ENCODE measurements at regions not wholly inside any gene's neighbourhood (a gene's known extent, or its start where the extent isn't known, plus 50 kb on each side); places are given as distances from the start of the nearest gene placed in this dataset.

DNA sequence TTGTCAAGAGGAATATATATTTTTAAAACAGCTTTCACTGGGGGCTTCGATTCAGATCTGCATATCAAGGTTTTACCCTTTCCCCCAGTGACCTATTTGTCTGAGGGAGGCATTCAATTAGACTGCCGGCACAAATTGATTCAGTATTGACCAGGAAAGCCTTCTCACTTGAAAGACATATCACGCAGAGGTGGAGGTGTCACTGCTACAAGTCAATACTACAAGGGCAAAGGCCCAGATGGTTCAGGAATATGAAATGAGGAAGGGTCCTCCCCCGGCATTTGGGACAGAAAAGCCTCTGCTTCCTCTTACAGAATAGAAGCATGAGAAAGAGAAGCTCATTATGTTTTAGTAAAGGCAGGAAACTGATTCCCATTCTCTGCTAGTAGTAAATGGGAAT lies 383.6 kb downstream of the HNRNPD start:
- no peak overlapping the region for H2BK15ac ChIP-seq (ENCODE audit: low read depth, poor library complexity, severe bottlenecking)
- H3K27ac ChIP-seq (ENCODE audit: low read length, poor library complexity, severe bottlenecking): no peak overlapping the region
- H3K23ac ChIP-seq (ENCODE audit: low read length in 2 of 2): no peak overlapping the region
- no peaks in the 10 kb centered on the region for H3K9me3 ChIP-seq (ENCODE audit: control insufficient read depth, low read length)
- no peak overlapping the region for H3K14ac ChIP-seq (ENCODE audit: low read length in 2 of 2)
- no peak overlapping the region for H3K4me3 ChIP-seq (ENCODE audit: insufficient read depth in 1 of 2, low read depth in 1 of 2, low read length in 2 of 2)
- H3K4me1 ChIP-seq (ENCODE audit: control insufficient read depth, insufficient read depth, low read depth, low read length): no peaks in the 10 kb centered on the region
- no peak overlapping the region for H3K4ac ChIP-seq (ENCODE audit: low read depth in 1 of 2, low read length in 2 of 2)
- no peak overlapping the region for H3K9ac ChIP-seq (ENCODE audit: low read length)
- H3K27me3 ChIP-seq (ENCODE audit: control insufficient read depth in 1 of 2, insufficient read depth in 1 of 2, low read length in 2 of 2): no peaks in the 10 kb centered on the region
- no peak for DNase-seq
- no peak overlapping the region for H2BK5ac ChIP-seq (ENCODE audit: low read depth, low read length, poor library complexity, severe bottlenecking)
- H4K91ac ChIP-seq (ENCODE audit: low read length): no peak overlapping the region
- H3K18ac ChIP-seq (ENCODE audit: low read depth in 1 of 2, low read length in 2 of 2): no peak overlapping the region
- no peak overlapping the region for H2AK5ac ChIP-seq (ENCODE audit: low read length, severe bottlenecking)
- 61% methylated on average over 4 of the region's 4 CpGs for WGBS
- H3K36me3 ChIP-seq (ENCODE audit: control insufficient read depth in 1 of 2, insufficient read depth in 2 of 2, low read depth in 1 of 2, low read length in 2 of 2): no peaks in the 10 kb centered on the region
- H3K4me2 ChIP-seq (ENCODE audit: low read length, poor library complexity, severe bottlenecking): no peak overlapping the region
- no peak overlapping the region for H4K8ac ChIP-seq (ENCODE audit: low read length)
- H2BK12ac ChIP-seq (ENCODE audit: low read length in 2 of 2): no peak overlapping the region
- H3K79me1 ChIP-seq (replicated peaks; ENCODE audit: low read length, poor library complexity, severe bottlenecking): no peaks in the 10 kb centered on the region
- no peak overlapping the region for H2AFZ ChIP-seq (ENCODE audit: low read depth, low read length)
- no peak overlapping the region for H2BK120ac ChIP-seq (ENCODE audit: low read depth, low read length)

DNA sequence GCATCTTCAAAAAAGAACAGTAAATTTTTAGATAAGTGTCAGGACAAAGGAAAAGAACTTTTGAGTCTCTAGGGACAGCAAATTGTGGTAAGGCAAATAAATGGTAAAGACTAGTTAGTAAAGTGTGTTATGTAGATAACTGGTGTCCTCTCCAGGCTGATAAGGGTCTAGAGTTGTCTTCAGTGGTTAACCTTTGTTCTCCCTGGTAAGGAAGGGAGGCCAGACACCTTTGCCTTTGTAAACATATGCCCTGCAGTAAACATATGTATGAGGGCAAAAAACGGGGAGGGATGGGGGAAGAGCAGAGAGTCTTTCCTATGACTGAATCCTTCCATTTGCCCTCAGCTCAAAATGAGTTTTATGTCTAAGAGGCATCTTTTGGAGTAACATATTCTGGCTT lies 384.6 kb downstream of the HNRNPD start:
- Histone ChIP-seq H3K4me2 (ENCODE audit: low read length, poor library complexity, severe bottlenecking) (no peak overlapping the region), H3K9ac (ENCODE audit: low read length) (no peak overlapping the region), H3K9me3 (ENCODE audit: control insufficient read depth, low read length) (no peaks in the 10 kb centered on the region), H2BK120ac (ENCODE audit: low read depth, low read length) (no peak overlapping the region), H3K36me3 (ENCODE audit: control insufficient read depth in 1 of 2, insufficient read depth in 2 of 2, low read depth in 1 of 2, low read length in 2 of 2) (no peaks in the 10 kb centered on the region), H3K4me1 (ENCODE audit: control insufficient read depth, insufficient read depth, low read depth, low read length) (no peaks in the 10 kb centered on the region), H3K18ac (ENCODE audit: low read depth in 1 of 2, low read length in 2 of 2) (no peak overlapping the region), H2BK12ac (ENCODE audit: low read length in 2 of 2) (no peak overlapping the region), H3K4ac (ENCODE audit: low read depth in 1 of 2, low read length in 2 of 2) (no peak overlapping the region), H3K4me3 (ENCODE audit: insufficient read depth in 1 of 2, low read depth in 1 of 2, low read length in 2 of 2) (no peak overlapping the region), H3K23ac (ENCODE audit: low read length in 2 of 2) (no peak overlapping the region), H2BK5ac (ENCODE audit: low read depth, low read length, poor library complexity, severe bottlenecking) (no peak overlapping the region), H3K27me3 (ENCODE audit: control insufficient read depth in 1 of 2, insufficient read depth in 1 of 2, low read length in 2 of 2) (no peaks in the 10 kb centered on the region), H4K91ac (ENCODE audit: low read length) (no peak overlapping the region), H3K27ac (ENCODE audit: low read length, poor library complexity, severe bottlenecking) (no peak overlapping the region), H2BK15ac (ENCODE audit: low read depth, poor library complexity, severe bottlenecking) (no peak overlapping the region), H4K8ac (ENCODE audit: low read length) (no peak overlapping the region), H3K14ac (ENCODE audit: low read length in 2 of 2) (no peak overlapping the region), H3K79me1 (replicated peaks; ENCODE audit: low read length, poor library complexity, severe bottlenecking) (no peaks in the 10 kb centered on the region), H2AFZ (ENCODE audit: low read depth, low read length) (no peak overlapping the region), H2AK5ac (ENCODE audit: low read length, severe bottlenecking) (no peak overlapping the region)
- WGBS: no CpG with 5 or more reads among the region's 1 CpG
- no peak for DNase-seq

DNA sequence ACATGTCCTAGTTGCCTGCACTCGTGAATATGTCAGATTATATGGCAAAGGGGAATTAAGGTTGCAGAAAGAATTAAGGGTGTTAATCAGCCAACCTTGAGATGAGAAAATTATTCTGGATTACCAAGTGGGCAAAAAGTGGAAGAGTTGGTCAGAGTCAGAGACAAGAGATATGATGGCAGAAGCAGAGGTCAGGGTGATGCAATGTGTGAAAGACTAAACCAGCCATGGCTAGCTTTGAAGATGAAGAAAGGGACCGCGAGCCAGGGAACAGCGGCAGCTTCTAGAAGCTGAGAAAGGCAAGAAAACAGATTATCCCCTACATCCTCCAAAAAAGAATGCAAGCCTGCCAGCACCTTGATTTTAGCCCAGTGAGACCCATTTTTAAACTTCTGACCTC lies 385.6 kb downstream of the HNRNPD start:
- 91% methylated on average over 4 of the region's 4 CpGs for WGBS
- no peak overlapping the region for H3K27ac ChIP-seq (ENCODE audit: low read length, poor library complexity, severe bottlenecking)
- no peak overlapping the region for H3K18ac ChIP-seq (ENCODE audit: low read depth in 1 of 2, low read length in 2 of 2)
- no peak overlapping the region for H2AK5ac ChIP-seq (ENCODE audit: low read length, severe bottlenecking)
- no peak overlapping the region for H2BK120ac ChIP-seq (ENCODE audit: low read depth, low read length)
- no peak overlapping the region for H3K9ac ChIP-seq (ENCODE audit: low read length)
- no peak overlapping the region for H2BK12ac ChIP-seq (ENCODE audit: low read length in 2 of 2)
- H4K91ac ChIP-seq (ENCODE audit: low read length): no peak overlapping the region
- H2BK5ac ChIP-seq (ENCODE audit: low read depth, low read length, poor library complexity, severe bottlenecking): no peak overlapping the region
- no peak for DNase-seq
- no peak overlapping the region for H2BK15ac ChIP-seq (ENCODE audit: low read depth, poor library complexity, severe bottlenecking)
- H3K4me3 ChIP-seq (ENCODE audit: insufficient read depth in 1 of 2, low read depth in 1 of 2, low read length in 2 of 2): no peak overlapping the region
- no peaks in the 10 kb centered on the region for H3K4me1 ChIP-seq (ENCODE audit: control insufficient read depth, insufficient read depth, low read depth, low read length)
- no peaks in the 10 kb centered on the region for H3K9me3 ChIP-seq (ENCODE audit: control insufficient read depth, low read length)
- H3K14ac ChIP-seq (ENCODE audit: low read length in 2 of 2): no peak overlapping the region
- H3K23ac ChIP-seq (ENCODE audit: low read length in 2 of 2): no peak overlapping the region
- H3K4ac ChIP-seq (ENCODE audit: low read depth in 1 of 2, low read length in 2 of 2): no peak overlapping the region
- H2AFZ ChIP-seq (ENCODE audit: low read depth, low read length): no peak overlapping the region
- H3K4me2 ChIP-seq (ENCODE audit: low read length, poor library complexity, severe bottlenecking): no peak overlapping the region
- H3K27me3 ChIP-seq (ENCODE audit: control insufficient read depth in 1 of 2, insufficient read depth in 1 of 2, low read length in 2 of 2): no peaks in the 10 kb centered on the region
- H4K8ac ChIP-seq (ENCODE audit: low read length): no peak overlapping the region
- no peaks in the 10 kb centered on the region for H3K79me1 ChIP-seq (replicated peaks; ENCODE audit: low read length, poor library complexity, severe bottlenecking)
- no peaks in the 10 kb centered on the region for H3K36me3 ChIP-seq (ENCODE audit: control insufficient read depth in 1 of 2, insufficient read depth in 2 of 2, low read depth in 1 of 2, low read length in 2 of 2)

DNA sequence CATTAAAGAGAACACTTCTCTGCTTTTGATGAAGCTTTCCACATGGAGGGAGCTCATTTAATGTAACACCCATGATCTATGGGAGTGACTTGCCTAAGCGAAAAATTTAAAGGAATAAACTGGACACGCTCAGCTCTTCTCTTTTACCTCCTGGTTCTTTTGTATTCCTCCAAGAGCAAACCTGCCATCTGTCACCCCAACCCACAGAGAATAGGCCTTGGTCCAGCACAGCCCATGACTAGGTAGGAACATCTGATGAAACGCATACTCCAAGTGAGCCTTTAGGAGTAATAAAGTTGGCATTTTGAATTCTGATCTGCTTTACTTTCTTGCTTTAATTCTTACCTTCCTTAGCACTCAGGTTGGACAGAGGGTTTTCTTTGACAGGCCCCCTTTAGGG lies 389.0 kb downstream of the HNRNPD start:
- Histone ChIP-seq H4K91ac (ENCODE audit: low read length) (no peak overlapping the region), H2BK12ac (ENCODE audit: low read length in 2 of 2) (no peak overlapping the region), H2AFZ (ENCODE audit: low read depth, low read length) (no peak overlapping the region), H3K9ac (ENCODE audit: low read length) (no peak overlapping the region), H3K4me1 (ENCODE audit: control insufficient read depth, insufficient read depth, low read depth, low read length) (no peaks in the 10 kb centered on the region), H3K27me3 (ENCODE audit: control insufficient read depth in 1 of 2, insufficient read depth in 1 of 2, low read length in 2 of 2) (peaks cover 0 to 3% of the 10 kb centered on the region in 2 experiments), H2BK5ac (ENCODE audit: low read depth, low read length, poor library complexity, severe bottlenecking) (no peak overlapping the region), H3K4me2 (ENCODE audit: low read length, poor library complexity, severe bottlenecking) (no peak overlapping the region), H3K18ac (ENCODE audit: low read depth in 1 of 2, low read length in 2 of 2) (no peak overlapping the region), H3K9me3 (ENCODE audit: control insufficient read depth, low read length) (no peaks in the 10 kb centered on the region), H2BK120ac (ENCODE audit: low read depth, low read length) (no peak overlapping the region), H3K4me3 (ENCODE audit: insufficient read depth in 1 of 2, low read depth in 1 of 2, low read length in 2 of 2) (no peak overlapping the region), H2BK15ac (ENCODE audit: low read depth, poor library complexity, severe bottlenecking) (no peak overlapping the region), H2AK5ac (ENCODE audit: low read length, severe bottlenecking) (no peak overlapping the region), H3K27ac (ENCODE audit: low read length, poor library complexity, severe bottlenecking) (no peak overlapping the region), H3K23ac (ENCODE audit: low read length in 2 of 2) (no peak overlapping the region), H3K79me1 (replicated peaks; ENCODE audit: low read length, poor library complexity, severe bottlenecking) (no peaks in the 10 kb centered on the region), H4K8ac (ENCODE audit: low read length) (no peak overlapping the region), H3K4ac (ENCODE audit: low read depth in 1 of 2, low read length in 2 of 2) (no peak overlapping the region), H3K14ac (ENCODE audit: low read length in 2 of 2) (no peak overlapping the region), H3K36me3 (ENCODE audit: control insufficient read depth in 1 of 2, insufficient read depth in 2 of 2, low read depth in 1 of 2, low read length in 2 of 2) (no peaks in the 10 kb centered on the region)
- 89% methylated on average over 3 of the region's 3 CpGs for WGBS
- no peak for DNase-seq

Data from mesenchymal stem cell (in vitro differentiated cells and primary cell).